SIG-M5 (cell line): ENCODE measurements at regions not wholly inside any gene's neighbourhood (a gene's known extent, or its start where the extent isn't known, plus 50 kb on each side); places are given as distances from the start of the nearest gene placed in this dataset.

Experiments used
- DNase-seq: peaks from one replicate; lab custom pipeline; 2025; lab: John Stamatoyannopoulos, UW

GRCh38 chr3:57009802-57010201 is 50.7 kb upstream of the SPATA12 start:
- DNase-seq = no peak

GRCh38 chr3:57009367-57009766 is 51.1 kb upstream of the SPATA12 start:
- DNase-seq = no peak

- no peak for DNase-seq
Observed at GRCh38 chr3:57007521-57008460, 52.7 kb upstream of the SPATA12 start.

- no peak for DNase-seq
Observed at GRCh38 chr3:57006949-57007419, 53.5 kb upstream of the SPATA12 start.

GRCh38 chr3:57006179-57006657 is 54.2 kb upstream of the SPATA12 start:
- no peak for DNase-seq

- DNase-seq = no peak
Observed at GRCh38 chr3:57004229-57004628, 56.2 kb upstream of the SPATA12 start.

GRCh38 chr3:57003676-57004075 is 56.8 kb upstream of the SPATA12 start:
- no peak for DNase-seq

- DNase-seq = no peak
Observed at GRCh38 chr3:57001356-57001755, 59.1 kb upstream of the SPATA12 start.

- DNase-seq = no peak
Observed at GRCh38 chr3:57000012-57000411, 60.5 kb upstream of the SPATA12 start.

GRCh38 chr3:56999547-56999946 is 60.9 kb upstream of the SPATA12 start:
- DNase-seq = no peak

GRCh38 chr3:56998076-56998529 is 62.4 kb upstream of the SPATA12 start:
- DNase-seq = no peak

GRCh38 chr3:56997675-56998074 is 62.8 kb upstream of the SPATA12 start:
- no peak for DNase-seq

- no peak for DNase-seq
Observed at GRCh38 chr3:56997041-56997440, 63.4 kb upstream of the SPATA12 start.

- DNase-seq = no peak
Observed at GRCh38 chr3:56994391-56994790, 66.1 kb upstream of the SPATA12 start.

GRCh38 chr3:56990641-56991015 is 69.8 kb upstream of the SPATA12 start:
- DNase-seq = no peak

- DNase-seq = no peak
Observed at GRCh38 chr3:56989977-56990640, 70.4 kb upstream of the SPATA12 start.

GRCh38 chr3:56989169-56989976 is 71.1 kb upstream of the SPATA12 start:
- no peak for DNase-seq

GRCh38 chr3:56988458-56989168 is 71.9 kb upstream of the SPATA12 start:
- DNase-seq = no peak

- no peak for DNase-seq
Observed at GRCh38 chr3:56987238-56987895, 73.1 kb upstream of the SPATA12 start.

- DNase-seq = no peak
Observed at GRCh38 chr3:56986347-56986746, 74.1 kb upstream of the SPATA12 start.

- DNase-seq = peak; percentile 8
Observed at GRCh38 chr3:56985878-56986277, 74.6 kb upstream of the SPATA12 start.
